ENCODE measurements at regions not wholly inside any gene's neighbourhood (a gene's known extent, or its start where the extent isn't known, plus 50 kb on each side); places are given as distances from the start of the nearest gene placed in this dataset.
"Not testable (repeated sequence)": the region's sequence is repeated elsewhere in the genome, so short reads cannot be mapped to it uniquely, and the experiment has no call there.

DNA sequence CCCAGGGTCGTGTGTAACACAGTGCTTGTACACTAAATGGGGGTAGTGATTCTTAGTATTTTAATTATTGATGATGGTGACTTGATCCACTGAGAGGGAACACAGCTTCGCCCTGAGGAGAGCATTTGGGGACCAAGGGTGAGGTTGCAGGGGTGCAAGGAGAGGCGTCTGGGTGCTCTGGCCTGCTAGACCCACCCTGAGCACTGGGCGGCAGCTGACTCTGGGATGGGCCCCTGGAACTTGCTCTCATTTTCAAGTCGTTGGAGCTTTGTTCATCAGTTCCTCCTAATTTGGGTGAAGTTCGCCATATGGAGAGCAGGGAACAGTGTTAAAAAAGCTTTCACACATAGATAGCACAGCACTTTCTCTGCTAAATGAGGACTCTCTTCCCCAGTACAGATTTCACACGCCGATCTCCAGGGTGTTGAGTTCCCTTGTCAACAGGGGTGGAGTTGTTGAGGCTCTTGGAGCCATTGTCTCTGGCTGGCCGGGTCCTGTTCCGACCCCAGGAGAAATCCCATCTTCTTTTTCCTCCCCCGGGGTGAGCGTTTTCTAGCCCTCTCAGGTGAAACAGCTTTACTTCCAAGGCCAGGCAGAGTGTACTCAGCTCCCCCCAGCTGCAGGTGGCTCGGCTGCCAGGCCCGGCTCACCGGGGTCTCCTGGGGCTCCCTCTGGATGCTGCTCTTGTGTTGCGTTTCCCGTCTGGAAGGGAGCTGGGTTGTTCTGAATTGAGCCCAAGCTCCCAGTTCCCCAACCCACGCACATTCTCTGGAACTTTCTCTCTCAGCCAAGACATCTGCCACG, 367.4 kb downstream of the RPS6KC1 start:
- in situ Hi-C loops (cut with MboI) = no loop called here

DNA sequence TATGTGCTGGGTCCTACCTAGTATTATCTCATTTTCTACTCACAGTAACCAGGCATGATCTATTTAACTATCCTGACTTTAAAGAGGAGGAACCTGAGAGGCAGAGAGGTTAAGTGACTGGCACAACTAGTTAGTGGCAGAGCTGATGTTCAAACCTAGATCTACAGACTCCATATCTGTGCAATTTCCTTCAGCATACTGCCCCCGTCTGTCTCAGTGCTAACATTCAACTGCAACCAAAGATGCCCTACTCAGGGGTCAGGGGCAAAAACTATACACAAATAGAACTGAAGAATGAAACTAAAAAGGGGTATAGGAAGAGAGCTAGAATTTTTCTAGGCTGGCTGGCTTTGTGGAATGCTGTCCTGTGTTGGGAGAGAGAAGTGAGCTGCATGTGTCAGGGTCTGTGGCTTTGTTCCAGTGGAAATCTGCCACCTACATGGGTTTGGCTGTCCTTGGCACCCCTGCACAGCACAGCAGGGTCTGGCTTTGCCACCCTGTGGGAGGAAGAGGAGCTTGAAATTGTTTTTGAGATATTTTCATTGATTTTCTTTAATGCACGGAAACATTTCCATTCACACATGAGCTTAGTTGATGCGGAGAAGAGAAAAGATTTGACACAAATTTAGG, 368.5 kb downstream of the RPS6KC1 start:
- peak; percentile 3 for DNase-seq
- no peaks in the 10 kb centered on the region for H3F3A ChIP-seq (ENCODE audit: insufficient read depth)
- H3K79me2 ChIP-seq (ENCODE audit: insufficient read depth) = no peaks in the 10 kb centered on the region
- WGBS, 2 experiments (ENCODE audit: low coverage in 1 of 2, low lambda C conversion rate in 2 of 2, missing lambda C conversion rate in 2 of 2) = 13 to 39% methylated on average over 3 of the region's 3 CpGs
- H3K9me3 ChIP-seq (ENCODE audit: low read depth) = no peaks in the 10 kb centered on the region
- H2AFZ ChIP-seq = no peak overlapping the region
- no peak overlapping the region for H3K9ac ChIP-seq
- no peaks in the 10 kb centered on the region for H3K36me3 ChIP-seq (ENCODE audit: low read depth)
- no peak for TF ChIP-seq EZH2 (IDR thresholded peaks at IDR 0.05; ENCODE audit: insufficient read depth, poor library complexity, severe bottlenecking)
- TF ChIP-seq EZH2phosphoT487 (IDR thresholded peaks at IDR 0.05; ENCODE audit: insufficient read depth, low read depth) = no peak
- no peak overlapping the region for H3K4me2 ChIP-seq (ENCODE audit: unreplicated experiment)
- no peak overlapping the region for H3K27ac ChIP-seq
- no peaks in the 10 kb centered on the region for H4K20me1 ChIP-seq (ENCODE audit: insufficient read depth)
- in situ Hi-C loops (cut with MboI) = no loop called here
- no peaks in the 10 kb centered on the region for H3K4me1 ChIP-seq (ENCODE audit: insufficient read depth)
- H3K27me3 ChIP-seq (replicated peaks; ENCODE audit: insufficient read depth) = no peaks in the 10 kb centered on the region
- H3K9me2 ChIP-seq (ENCODE audit: insufficient read depth) = no peaks in the 10 kb centered on the region
- H3K4me3 ChIP-seq = no peak overlapping the region

More for the DNA sequence above, 367.4 kb downstream of the RPS6KC1 start:
- H3K9me2 ChIP-seq (ENCODE audit: insufficient read depth) = no peaks in the 10 kb centered on the region
- no peaks in the 10 kb centered on the region for H3K4me1 ChIP-seq (ENCODE audit: insufficient read depth)
- no peaks in the 10 kb centered on the region for H3F3A ChIP-seq (ENCODE audit: insufficient read depth)
- 11 to 14% methylated on average over 19 of the region's 19 CpGs for WGBS, 2 experiments (ENCODE audit: low coverage in 1 of 2, low lambda C conversion rate in 2 of 2, missing lambda C conversion rate in 2 of 2)
- no peaks in the 10 kb centered on the region for H3K27me3 ChIP-seq (replicated peaks; ENCODE audit: insufficient read depth)
- no peaks in the 10 kb centered on the region for H3K36me3 ChIP-seq (ENCODE audit: low read depth)
- no peak overlapping the region for H3K4me2 ChIP-seq (ENCODE audit: unreplicated experiment)
- no peak overlapping the region for H3K4me3 ChIP-seq
- no peak overlapping the region for H2AFZ ChIP-seq
- no peak overlapping the region for H3K27ac ChIP-seq
- no peaks in the 10 kb centered on the region for H3K9me3 ChIP-seq (ENCODE audit: low read depth)
- H3K9ac ChIP-seq = no peak overlapping the region
- no peaks in the 10 kb centered on the region for H3K79me2 ChIP-seq (ENCODE audit: insufficient read depth)
- DNase-seq = peak; percentile 5
- H4K20me1 ChIP-seq (ENCODE audit: insufficient read depth) = no peaks in the 10 kb centered on the region
- TF ChIP-seq EZH2 (IDR thresholded peaks at IDR 0.05; ENCODE audit: insufficient read depth, poor library complexity, severe bottlenecking) (no peak), EZH2phosphoT487 (IDR thresholded peaks at IDR 0.05; ENCODE audit: insufficient read depth, low read depth) (no peak)

DNA sequence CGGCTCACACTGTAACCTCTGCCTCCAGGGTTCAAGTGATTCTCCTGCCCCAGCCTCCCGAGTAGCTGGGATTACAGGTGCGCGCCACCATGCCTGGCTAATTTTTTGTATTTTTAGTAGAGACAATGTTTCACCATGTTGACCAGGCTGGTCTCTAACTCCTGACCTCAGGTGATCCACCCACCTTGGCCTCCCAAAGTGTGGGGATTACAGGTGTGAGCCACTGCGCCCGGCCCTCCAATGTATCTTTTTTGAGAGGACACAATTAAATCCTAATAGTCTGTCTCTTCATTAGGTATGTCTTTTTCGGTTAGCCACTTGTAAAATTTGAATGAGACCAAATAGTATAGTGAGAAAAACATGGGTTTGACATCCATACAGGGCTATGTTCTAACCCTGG, 370.1 kb downstream of the RPS6KC1 start:
- H3K9me3 ChIP-seq (ENCODE audit: low read depth); H3K4me2 ChIP-seq (ENCODE audit: unreplicated experiment); H3K79me2 ChIP-seq (ENCODE audit: insufficient read depth); H3K27me3 ChIP-seq (replicated peaks; ENCODE audit: insufficient read depth); H2AFZ ChIP-seq; in situ Hi-C loops (cut with MboI); H3K9ac ChIP-seq; H3F3A ChIP-seq (ENCODE audit: insufficient read depth); DNase-seq; H3K9me2 ChIP-seq (ENCODE audit: insufficient read depth); H4K20me1 ChIP-seq (ENCODE audit: insufficient read depth); H3K4me1 ChIP-seq (ENCODE audit: insufficient read depth); H3K4me3 ChIP-seq; H3K36me3 ChIP-seq (ENCODE audit: low read depth); H3K27ac ChIP-seq: not testable (repeated sequence)
- 51 to 55% methylated on average over 7 of the region's 7 CpGs for WGBS, 2 experiments (ENCODE audit: low coverage in 1 of 2, low lambda C conversion rate in 2 of 2, missing lambda C conversion rate in 2 of 2)

DNA sequence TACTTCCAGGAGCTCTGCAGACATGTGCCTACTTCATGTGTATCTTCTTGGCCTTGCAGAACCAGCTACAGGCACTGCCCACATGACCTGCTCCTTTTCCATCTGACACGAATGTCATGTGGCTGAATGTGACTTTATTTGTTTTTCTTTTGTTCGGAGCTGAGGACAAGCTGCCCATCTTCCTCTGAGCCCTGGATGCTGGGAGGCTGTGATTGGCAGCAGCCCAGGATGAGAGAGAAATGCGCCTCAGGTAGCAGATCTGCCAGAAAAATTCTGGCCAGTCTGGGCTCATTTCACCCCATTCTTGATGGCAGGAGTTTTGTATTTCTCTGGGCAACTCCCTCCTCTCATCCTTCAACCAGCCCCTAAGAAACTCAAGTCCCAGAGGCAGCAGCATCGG, 372.0 kb downstream of the RPS6KC1 start:
- TF ChIP-seq EZH2 (IDR thresholded peaks at IDR 0.05; ENCODE audit: insufficient read depth, poor library complexity, severe bottlenecking) (no peak), EZH2phosphoT487 (IDR thresholded peaks at IDR 0.05; ENCODE audit: insufficient read depth, low read depth) (no peak)
- Histone ChIP-seq H3K4me1 (ENCODE audit: insufficient read depth) (no peaks in the 10 kb centered on the region), H3K4me2 (ENCODE audit: unreplicated experiment) (no peak overlapping the region), H3K9ac (no peak overlapping the region), H3K4me3 (no peak overlapping the region), H3K79me2 (ENCODE audit: insufficient read depth) (no peaks in the 10 kb centered on the region), H3F3A (ENCODE audit: insufficient read depth) (no peaks in the 10 kb centered on the region), H3K27me3 (replicated peaks; ENCODE audit: insufficient read depth) (no peaks in the 10 kb centered on the region), H3K27ac (no peak overlapping the region), H3K36me3 (ENCODE audit: low read depth) (no peaks in the 10 kb centered on the region), H3K9me2 (ENCODE audit: insufficient read depth) (no peaks in the 10 kb centered on the region), H4K20me1 (ENCODE audit: insufficient read depth) (no peaks in the 10 kb centered on the region), H3K9me3 (ENCODE audit: low read depth) (no peaks in the 10 kb centered on the region), H2AFZ (no peak overlapping the region)
- WGBS, 2 experiments (ENCODE audit: low coverage in 1 of 2, low lambda C conversion rate in 2 of 2, missing lambda C conversion rate in 2 of 2) = 25 to 37% methylated on average over 4 of the region's 4 CpGs
- in situ Hi-C loops (cut with MboI) = no loop called here
- no peak for DNase-seq

Measured in GM23248 (cell line).